B cell (primary cell): ENCODE measurements at regions not wholly inside any gene's neighbourhood (a gene's known extent, or its start where the extent isn't known, plus 50 kb on each side); places are given as distances from the start of the nearest gene placed in this dataset.

ENCODE experiments used
- CTCF ChIP-seq: fragments of 200-600 bp; IDR thresholded peaks from one replicate; pipeline ENCODE4 v1.8.0; 2022; ENCODE audit warnings: antibody characterized with exemption, mild to moderate bottlenecking
- EZH2 ChIP-seq: IDR thresholded peaks from 2 replicates; pipeline ENCODE4 v1.6.1; 2012; ENCODE audit warnings: borderline replicate concordance, low read depth, mild to moderate bottlenecking, moderate library complexity, low read length; ENCODE audit not compliant: insufficient read depth, poor library complexity, severe bottlenecking

GRCh38 chr9:26706223-26706622 lies 186.4 kb downstream of the CAAP1 start:
- TF ChIP-seq CTCF (no peak), EZH2 (no peak)
